IPS-20b (cell line): ENCODE measurements at regions not wholly inside any gene's neighbourhood (a gene's known extent, or its start where the extent isn't known, plus 50 kb on each side); places are given as distances from the start of the nearest gene placed in this dataset.

Experiments
- H3K27ac ChIP-seq: one replicate; pipeline ENCODE4 v1.5.1; 2013; ENCODE audit warnings: low read length
- H3K27me3 ChIP-seq: 2 replicates; pipeline ENCODE4 v1.6.1; 2013; ENCODE audit warnings: mild to moderate bottlenecking, low read length, inconsistent platforms; ENCODE audit not compliant: insufficient read depth
- H3K36me3 ChIP-seq: 2 replicates; pipeline ENCODE4 v1.6.1; 2013; ENCODE audit warnings: low read depth, mild to moderate bottlenecking, inconsistent platforms, low read length, moderate library complexity; ENCODE audit not compliant: insufficient read depth
- H3K4me1 ChIP-seq: 2 replicates; pipeline ENCODE4 v1.6.1; 2013; ENCODE audit warnings: mild to moderate bottlenecking, control low read depth, inconsistent platforms, low read length, moderate library complexity; ENCODE audit not compliant: insufficient read depth
- H3K4me3 ChIP-seq: 2 replicates; pipeline ENCODE4 v1.5.1; 2013; ENCODE audit warnings: mild to moderate bottlenecking, low read length, inconsistent platforms
- H3K9ac ChIP-seq: 2 replicates; pipeline ENCODE4 v1.6.1; 2013; ENCODE audit warnings: low read depth, mild to moderate bottlenecking, inconsistent platforms, low read length, moderate library complexity
- H3K9me3 ChIP-seq: 2 replicates; pipeline ENCODE4 v1.6.1; 2013; ENCODE audit warnings: mild to moderate bottlenecking, low read depth, low read length, inconsistent platforms; ENCODE audit not compliant: insufficient read depth

DNA sequence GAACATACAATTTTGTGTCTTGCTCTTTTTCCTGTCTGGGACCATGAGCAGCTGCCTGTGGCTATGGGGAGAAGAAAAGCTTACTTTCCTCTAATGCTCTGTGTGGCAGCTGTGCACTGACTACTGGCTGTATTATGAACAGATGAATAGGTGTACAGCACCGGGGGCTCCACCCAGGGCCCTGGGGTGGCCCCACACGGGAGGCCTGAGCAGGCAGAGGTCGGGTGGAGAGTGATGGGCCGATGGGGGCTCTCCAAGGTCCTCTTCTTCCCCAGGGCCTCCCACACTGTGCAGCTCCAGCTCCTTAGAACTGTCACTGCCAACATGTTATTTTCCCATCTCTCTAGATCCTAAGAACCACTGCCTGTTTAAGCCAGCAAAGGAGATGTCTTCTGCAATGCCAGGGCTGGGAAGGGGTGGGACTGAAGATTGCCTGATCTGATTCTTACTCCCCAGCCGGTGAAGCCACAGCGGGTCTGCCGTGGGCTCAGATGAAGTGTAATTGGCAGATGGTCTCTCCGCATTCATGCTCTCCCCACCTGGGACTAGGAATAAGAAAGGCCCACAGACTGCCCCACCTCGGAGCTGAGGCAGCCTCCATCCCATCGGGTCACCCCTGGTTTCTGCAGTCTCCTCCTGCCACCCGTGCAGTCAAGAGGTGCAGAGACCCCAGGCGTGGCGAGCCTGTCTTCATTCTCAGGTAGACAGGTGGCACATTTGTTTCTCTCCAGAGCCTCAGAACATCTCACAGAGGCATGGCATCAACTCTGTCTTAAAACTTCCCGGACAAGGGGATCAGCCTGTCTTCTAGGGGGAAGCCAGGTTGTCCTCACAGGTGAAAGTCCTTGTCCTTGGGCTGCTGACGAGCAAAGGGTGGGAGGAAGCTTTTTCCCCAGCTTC, 186.5 kb upstream of the GALNT2 start:
- H3K27ac ChIP-seq, result no peak overlapping the region
- no peaks in the 10 kb centered on the region for H3K27me3 ChIP-seq

DNA sequence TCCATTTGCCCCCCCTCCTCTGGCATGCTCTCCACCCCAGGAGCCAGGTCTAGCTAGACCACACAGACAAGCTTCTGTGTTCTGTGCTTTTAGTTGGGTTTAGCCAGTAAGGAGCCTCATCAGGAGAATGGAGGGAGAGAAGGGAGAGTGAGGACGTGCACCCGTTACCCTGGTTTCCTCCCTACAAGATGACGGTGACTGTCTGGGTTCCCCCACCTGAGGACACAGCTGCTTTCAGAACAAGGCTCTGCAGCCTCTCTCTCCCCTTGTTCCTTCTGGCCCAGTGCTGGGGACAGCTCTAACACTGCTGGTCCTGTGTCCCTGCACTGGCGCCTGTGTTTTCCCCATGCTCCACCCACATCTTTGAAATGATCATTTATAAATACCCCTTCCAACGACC, 184.4 kb upstream of the GALNT2 start:
- Histone ChIP-seq H3K9ac (no peak overlapping the region), H3K4me3 (no peak overlapping the region), H3K36me3 (no peaks in the 10 kb centered on the region), H3K27me3 (no peaks in the 10 kb centered on the region), H3K27ac (no peak overlapping the region), H3K9me3 (no peaks in the 10 kb centered on the region), H3K4me1 (no peaks in the 10 kb centered on the region)

More for the DNA sequence above, 186.5 kb upstream of the GALNT2 start:
- Histone ChIP-seq H3K9me3 (no peaks in the 10 kb centered on the region), H3K4me1 (no peaks in the 10 kb centered on the region), H3K36me3 (no peaks in the 10 kb centered on the region), H3K9ac (no peak overlapping the region), H3K4me3 (no peak overlapping the region)

- Histone ChIP-seq H3K9me3 (no peaks in the 10 kb centered on the region), H3K4me1 (no peaks in the 10 kb centered on the region), H3K9ac (no peak overlapping the region), H3K27ac (no peak overlapping the region), H3K27me3 (no peaks in the 10 kb centered on the region), H3K36me3 (no peaks in the 10 kb centered on the region), H3K4me3 (no peak overlapping the region)
Measured at GRCh38 chr1:229883504-229884200, 183.4 kb upstream of the GALNT2 start.

DNA sequence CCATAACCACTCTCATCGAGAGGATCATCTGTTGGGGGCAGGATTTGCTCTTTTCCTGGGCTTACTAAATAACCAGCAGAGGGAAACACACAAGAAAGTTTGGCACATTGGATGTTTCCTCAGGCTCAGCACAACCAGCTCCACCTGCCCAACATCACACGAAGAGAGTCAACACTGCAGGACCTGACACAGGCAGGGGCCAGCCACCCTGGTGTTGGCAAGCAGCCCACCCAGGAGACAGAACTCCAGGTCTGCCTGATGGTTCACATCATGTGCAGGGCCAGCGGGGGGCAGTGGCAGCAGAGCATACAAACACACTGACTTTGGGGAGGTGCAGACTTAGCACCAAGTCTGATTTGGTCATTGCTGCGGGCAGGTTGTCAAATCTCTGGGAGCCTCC, 182.3 kb upstream of the GALNT2 start:
- H3K36me3 ChIP-seq, result no peaks in the 10 kb centered on the region
- no peak overlapping the region for H3K4me3 ChIP-seq
- H3K9ac ChIP-seq, result no peak overlapping the region
- no peak overlapping the region for H3K27ac ChIP-seq
- no peaks in the 10 kb centered on the region for H3K4me1 ChIP-seq
- no peaks in the 10 kb centered on the region for H3K9me3 ChIP-seq
- no peaks in the 10 kb centered on the region for H3K27me3 ChIP-seq

DNA sequence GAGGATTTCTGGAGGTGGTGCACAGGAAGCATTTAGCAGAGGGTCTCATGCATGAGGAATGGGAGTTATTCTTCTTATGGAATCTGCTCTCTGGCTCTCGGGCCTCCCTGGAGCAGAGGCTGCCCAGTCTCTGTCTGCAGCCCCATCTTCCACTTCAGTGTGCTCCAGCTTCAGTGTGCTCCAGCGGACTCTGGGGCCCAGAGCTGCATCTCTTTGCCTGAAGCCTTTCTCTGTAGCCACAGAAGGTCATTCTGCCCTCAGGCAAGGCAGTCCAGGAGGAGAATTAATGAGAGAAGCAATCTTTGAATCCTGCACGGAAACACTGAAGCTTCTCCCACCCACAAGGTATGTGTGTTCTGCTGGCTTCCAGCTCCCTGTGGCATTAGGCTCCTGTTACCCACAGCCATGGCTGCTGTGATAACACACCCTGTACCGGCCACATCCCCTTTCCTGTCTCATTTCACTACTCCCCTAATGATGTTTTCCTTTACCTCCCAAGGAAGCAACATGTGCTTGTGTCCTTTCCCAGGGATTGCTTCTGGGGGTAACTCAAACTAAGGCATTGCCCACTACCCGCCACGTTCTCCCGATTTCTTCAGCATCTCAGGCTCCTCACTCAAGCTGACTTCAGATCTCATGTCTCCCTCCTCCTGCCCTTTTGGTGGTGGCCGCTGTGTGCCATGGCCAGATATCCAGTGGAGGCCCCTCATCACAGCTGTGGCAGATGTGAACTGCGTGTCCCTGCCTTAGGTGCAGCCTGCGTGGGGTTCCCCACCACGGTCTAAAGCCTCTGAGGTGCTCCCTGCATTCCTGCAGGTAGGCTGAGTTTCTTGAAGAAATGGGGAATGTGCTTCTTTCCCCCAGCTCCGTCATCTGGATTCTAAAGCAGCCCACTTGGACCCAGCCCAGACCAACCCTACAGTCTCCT, 181.2 kb upstream of the GALNT2 start:
- Histone ChIP-seq H3K4me1 (no peaks in the 10 kb centered on the region), H3K27me3 (no peaks in the 10 kb centered on the region), H3K9me3 (no peaks in the 10 kb centered on the region), H3K36me3 (no peaks in the 10 kb centered on the region), H3K9ac (no peak overlapping the region), H3K4me3 (no peak overlapping the region), H3K27ac (no peak overlapping the region)

DNA sequence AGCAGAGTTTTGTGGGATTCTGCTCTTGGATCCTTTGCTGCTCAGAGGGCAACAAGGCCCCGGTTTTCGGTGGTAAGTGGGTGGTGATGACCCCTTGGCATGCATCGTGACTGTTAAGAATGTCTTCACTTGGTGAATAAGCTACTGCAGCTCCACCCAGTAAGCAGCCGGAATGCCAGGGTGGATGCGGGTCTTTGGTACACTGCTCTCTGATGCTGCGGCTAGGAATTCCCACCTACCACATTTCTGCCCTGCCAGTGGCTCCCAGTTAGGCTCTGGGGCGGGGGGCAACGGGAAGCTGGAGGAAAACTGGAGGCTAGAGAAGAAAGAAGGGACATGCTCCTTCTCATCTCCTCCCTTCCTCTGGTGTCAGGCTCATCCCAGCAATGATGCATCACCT, 180.4 kb upstream of the GALNT2 start:
- Histone ChIP-seq H3K27me3 (no peaks in the 10 kb centered on the region), H3K27ac (no peak overlapping the region), H3K9me3 (no peaks in the 10 kb centered on the region), H3K4me3 (no peak overlapping the region), H3K4me1 (no peaks in the 10 kb centered on the region), H3K36me3 (no peaks in the 10 kb centered on the region), H3K9ac (no peak overlapping the region)

- Histone ChIP-seq H3K27me3 (no peaks in the 10 kb centered on the region), H3K27ac (no peak overlapping the region), H3K4me1 (no peaks in the 10 kb centered on the region), H3K4me3 (no peak overlapping the region), H3K9ac (no peak overlapping the region), H3K36me3 (no peaks in the 10 kb centered on the region), H3K9me3 (no peaks in the 10 kb centered on the region)
Measured at GRCh38 chr1:229887043-229887822, 179.8 kb upstream of the GALNT2 start.

- Histone ChIP-seq H3K36me3 (no peaks in the 10 kb centered on the region), H3K27me3 (no peaks in the 10 kb centered on the region), H3K4me1 (no peaks in the 10 kb centered on the region), H3K9ac (no peak overlapping the region), H3K9me3 (no peaks in the 10 kb centered on the region), H3K4me3 (no peak overlapping the region), H3K27ac (no peak overlapping the region)
Measured at GRCh38 chr1:229888157-229888556, 178.9 kb upstream of the GALNT2 start.

DNA sequence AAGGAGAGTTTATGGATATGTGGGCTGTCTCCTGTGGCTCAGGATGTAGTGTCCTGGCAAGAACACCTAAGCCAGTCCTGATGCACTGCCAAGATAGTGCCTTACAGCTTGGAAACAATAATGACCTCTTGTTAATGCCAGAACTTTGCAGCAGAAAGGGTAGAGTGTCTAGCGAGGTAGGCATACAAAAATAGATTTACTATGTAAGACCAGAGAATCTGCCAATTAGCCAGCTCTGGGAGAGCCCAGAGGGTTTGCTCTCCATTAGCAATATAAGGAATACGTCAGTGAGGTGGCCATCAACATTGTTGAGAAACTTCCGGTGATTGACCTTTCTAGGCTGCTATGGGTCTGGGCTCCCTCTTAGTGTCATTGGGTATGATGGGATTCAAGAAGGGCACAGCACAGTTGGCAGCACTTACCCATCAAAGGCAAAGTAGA, 178.5 kb upstream of the GALNT2 start:
- no peaks in the 10 kb centered on the region for H3K36me3 ChIP-seq
- no peak overlapping the region for H3K9ac ChIP-seq
- no peaks in the 10 kb centered on the region for H3K4me1 ChIP-seq
- no peak overlapping the region for H3K27ac ChIP-seq
- no peaks in the 10 kb centered on the region for H3K9me3 ChIP-seq
- no peaks in the 10 kb centered on the region for H3K27me3 ChIP-seq
- H3K4me3 ChIP-seq, result no peak overlapping the region

DNA sequence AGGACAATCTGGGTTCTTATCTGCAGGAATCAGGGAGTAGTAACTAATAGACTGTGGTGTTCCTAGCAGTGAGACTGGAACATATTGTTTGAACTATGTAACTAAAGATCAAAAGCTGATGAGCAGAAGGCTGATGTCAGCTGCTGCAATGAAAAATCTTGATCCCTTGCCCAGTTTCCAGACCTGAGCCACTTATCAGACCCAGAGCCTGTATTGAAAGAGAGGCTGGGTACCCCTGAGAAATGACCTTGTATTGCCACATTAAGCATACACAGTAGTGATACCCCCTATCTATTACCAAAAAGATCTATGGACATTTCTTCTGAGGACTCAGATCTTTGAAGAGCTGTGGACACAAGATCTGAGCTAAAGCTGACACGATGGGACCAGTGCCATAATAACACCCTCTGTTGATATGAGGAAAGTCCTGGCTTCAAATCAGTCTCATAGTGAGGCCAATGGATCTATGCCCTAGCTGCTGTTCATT, 178.0 kb upstream of the GALNT2 start:
- Histone ChIP-seq H3K9ac (no peak overlapping the region), H3K4me3 (no peak overlapping the region), H3K4me1 (no peaks in the 10 kb centered on the region), H3K36me3 (no peaks in the 10 kb centered on the region), H3K27me3 (no peaks in the 10 kb centered on the region), H3K9me3 (no peaks in the 10 kb centered on the region), H3K27ac (no peak overlapping the region)

DNA sequence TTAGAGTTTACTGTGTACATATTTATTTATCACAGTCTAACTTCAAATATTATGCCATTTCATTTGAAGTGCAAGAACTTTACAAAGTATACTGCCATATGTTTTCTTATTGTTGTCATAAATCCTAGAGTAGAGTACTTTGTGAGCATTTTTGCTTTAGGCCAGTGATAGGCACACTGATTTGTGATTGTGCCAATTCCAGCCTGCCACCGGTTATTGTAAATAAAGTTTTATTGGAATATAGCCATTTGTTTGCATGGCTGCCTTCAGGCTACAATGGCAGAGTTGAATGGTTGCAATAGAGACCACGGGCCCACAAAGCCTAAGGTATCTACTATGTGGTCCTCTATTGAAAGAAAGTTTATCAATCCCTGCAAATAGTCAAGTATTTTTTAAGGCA, 175.8 kb upstream of the GALNT2 start:
- Histone ChIP-seq H3K9ac (no peak overlapping the region), H3K27ac (no peak overlapping the region)

More for the DNA sequence above, 175.8 kb upstream of the GALNT2 start:
- no peaks in the 10 kb centered on the region for H3K36me3 ChIP-seq
- no peak overlapping the region for H3K4me3 ChIP-seq
- H3K4me1 ChIP-seq, result no peaks in the 10 kb centered on the region
- H3K27me3 ChIP-seq, result no peaks in the 10 kb centered on the region
- H3K9me3 ChIP-seq, result no peaks in the 10 kb centered on the region
